Thyroid gland (tissue), 4 donors: ENCODE measurements at regions not wholly inside any gene's neighbourhood (a gene's known extent, or its start where the extent isn't known, plus 50 kb on each side); places are given as distances from the start of the nearest gene placed in this dataset.

Experiments
- DNase-seq, 2 donors: peaks; one replicate each; pipeline ENCODE4 v3.0.0-alpha.2; 2019
- H3K27ac ChIP-seq, 3 donors: fragments of 200-600 bp; sonication (generic); 1 replicate in 2 of 3; 2 replicates in 1 of 3; pipeline ENCODE4 v1.5.1; 2016 to 2019; ENCODE audit warnings: mild to moderate bottlenecking in 1 of 3, moderate library complexity in 1 of 3
- H3K27me3 ChIP-seq: fragments of 200-600 bp; sonication (generic); one replicate; pipeline ENCODE4 v1.5.1; 2019
- H3K36me3 ChIP-seq, 2 donors: fragments of 200-600 bp; sonication (generic); one replicate each; pipeline ENCODE4 v1.5.1; 2016 to 2019
- H3K4me1 ChIP-seq, 2 donors: fragments of 200-600 bp; sonication (generic); one replicate each; pipeline ENCODE4 v1.5.1; 2017 to 2019
- H3K4me3 ChIP-seq, 3 donors: fragments of 200-600 bp; sonication (generic); replicated peaks in 1 of 3; 1 replicate in 2 of 3; 2 replicates in 1 of 3; pipeline ENCODE4 v1.5.1; 2016; ENCODE audit warnings: mild to moderate bottlenecking in 1 of 3
- H3K9me3 ChIP-seq: fragments of 200-600 bp; sonication (generic); one replicate; pipeline ENCODE4 v1.5.1; 2017
- POLR2A ChIP-seq, 2 donors: fragments of 450-650 bp; IDR thresholded peaks; one replicate each; pipeline ENCODE4 v1.6.1; 2017; ENCODE audit warnings: antibody characterized with exemption in 2 of 2, mild to moderate bottlenecking in 2 of 2, moderate library complexity in 1 of 2
- WGBS, 2 donors: methylation state at CpG; one replicate each; pipeline ENCODE4 v1.1.5; 2017; 5-methylcytosine and 5-hydroxymethylcytosine counted together
- intact Hi-C: fragments of 100-400 bp; cut with DNase I; formaldehyde crosslinking; loops from one replicate; pipeline ENCODE4 v1.15.1; 2023
- TF ChIP-seq, protein P1 (sequence below), 6 experiments: fragments of 200-600 bp in 3 of 6; fragments of 450-650 bp in 3 of 6; sonication (generic) in 3 of 6; IDR thresholded peaks; one replicate each; pipeline ENCODE4 v1.5.1; 2016 to 2019; ENCODE audit warnings: antibody characterized with exemption in 6 of 6, mild to moderate bottlenecking in 2 of 6, inconsistent platforms in 1 of 6, moderate library complexity in 1 of 6

- Histone ChIP-seq H3K4me1 (no peaks in the 10 kb centered on the region), H3K27ac (no peak overlapping the region), H3K27me3 (no peaks in the 10 kb centered on the region), H3K9me3 (no peaks in the 10 kb centered on the region), H3K36me3 (no peaks in the 10 kb centered on the region), H3K4me3 (no peak overlapping the region)
- no peak for TF ChIP-seq POLR2A (IDR thresholded peaks at IDR 0.05)
- TF ChIP-seq, protein P1, sequence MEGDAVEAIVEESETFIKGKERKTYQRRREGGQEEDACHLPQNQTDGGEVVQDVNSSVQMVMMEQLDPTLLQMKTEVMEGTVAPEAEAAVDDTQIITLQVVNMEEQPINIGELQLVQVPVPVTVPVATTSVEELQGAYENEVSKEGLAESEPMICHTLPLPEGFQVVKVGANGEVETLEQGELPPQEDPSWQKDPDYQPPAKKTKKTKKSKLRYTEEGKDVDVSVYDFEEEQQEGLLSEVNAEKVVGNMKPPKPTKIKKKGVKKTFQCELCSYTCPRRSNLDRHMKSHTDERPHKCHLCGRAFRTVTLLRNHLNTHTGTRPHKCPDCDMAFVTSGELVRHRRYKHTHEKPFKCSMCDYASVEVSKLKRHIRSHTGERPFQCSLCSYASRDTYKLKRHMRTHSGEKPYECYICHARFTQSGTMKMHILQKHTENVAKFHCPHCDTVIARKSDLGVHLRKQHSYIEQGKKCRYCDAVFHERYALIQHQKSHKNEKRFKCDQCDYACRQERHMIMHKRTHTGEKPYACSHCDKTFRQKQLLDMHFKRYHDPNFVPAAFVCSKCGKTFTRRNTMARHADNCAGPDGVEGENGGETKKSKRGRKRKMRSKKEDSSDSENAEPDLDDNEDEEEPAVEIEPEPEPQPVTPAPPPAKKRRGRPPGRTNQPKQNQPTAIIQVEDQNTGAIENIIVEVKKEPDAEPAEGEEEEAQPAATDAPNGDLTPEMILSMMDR (IDR thresholded peaks at IDR 0.05): no peak
- WGBS, 2 donors: 87 to 91% methylated on average over 12 to 13 of the region's 13 CpGs
- intact Hi-C loops: no loop called here
- DNase-seq: no peak
These were observed 592.3 kb upstream of the ADGRL2 start for GRCh38 chr1:81208441-81208840.

GRCh38 chr1:81205956-81206355 is 594.8 kb upstream of the ADGRL2 start:
- H3K4me3 ChIP-seq: no peak overlapping the region
- no peaks in the 10 kb centered on the region for H3K36me3 ChIP-seq
- TF ChIP-seq, protein P1 (IDR thresholded peaks at IDR 0.05): no peak
- TF ChIP-seq POLR2A (IDR thresholded peaks at IDR 0.05): no peak
- no peaks in the 10 kb centered on the region for H3K9me3 ChIP-seq
- intact Hi-C loops: no loop called here
- no peaks in the 10 kb centered on the region for H3K27me3 ChIP-seq
- DNase-seq: no peak
- no peaks in the 10 kb centered on the region for H3K4me1 ChIP-seq
- 76 to 78% methylated on average over 6 of the region's 6 CpGs for WGBS, 2 donors
- H3K27ac ChIP-seq: no peak overlapping the region

GRCh38 chr1:81201779-81202178 is 599.0 kb upstream of the ADGRL2 start:
- intact Hi-C loops: no loop called here
- no peaks in the 10 kb centered on the region for H3K36me3 ChIP-seq
- DNase-seq: no peak
- WGBS, 2 donors: 94 to 100% methylated on average over 2 of the region's 2 CpGs
- H3K27ac ChIP-seq: no peak overlapping the region
- no peaks in the 10 kb centered on the region for H3K27me3 ChIP-seq
- H3K9me3 ChIP-seq: no peaks in the 10 kb centered on the region
- H3K4me3 ChIP-seq: no peak overlapping the region
- H3K4me1 ChIP-seq: no peaks in the 10 kb centered on the region
- TF ChIP-seq, protein P1 (IDR thresholded peaks at IDR 0.05): no peak

- Histone ChIP-seq H3K36me3 (no peaks in the 10 kb centered on the region), H3K27me3 (no peaks in the 10 kb centered on the region), H3K4me1 (no peaks in the 10 kb centered on the region), H3K27ac (no peak overlapping the region), H3K9me3 (no peaks in the 10 kb centered on the region), H3K4me3 (no peak overlapping the region)
- no peak for TF ChIP-seq POLR2A (IDR thresholded peaks at IDR 0.05)
- TF ChIP-seq, protein P1 (IDR thresholded peaks at IDR 0.05): no peak
- DNase-seq: no peak
- 95 to 97% methylated on average over 3 of the region's 3 CpGs for WGBS, 2 donors
- intact Hi-C loops: no loop called here
These were observed 603.1 kb upstream of the ADGRL2 start for GRCh38 chr1:81197591-81197990.

DNA sequence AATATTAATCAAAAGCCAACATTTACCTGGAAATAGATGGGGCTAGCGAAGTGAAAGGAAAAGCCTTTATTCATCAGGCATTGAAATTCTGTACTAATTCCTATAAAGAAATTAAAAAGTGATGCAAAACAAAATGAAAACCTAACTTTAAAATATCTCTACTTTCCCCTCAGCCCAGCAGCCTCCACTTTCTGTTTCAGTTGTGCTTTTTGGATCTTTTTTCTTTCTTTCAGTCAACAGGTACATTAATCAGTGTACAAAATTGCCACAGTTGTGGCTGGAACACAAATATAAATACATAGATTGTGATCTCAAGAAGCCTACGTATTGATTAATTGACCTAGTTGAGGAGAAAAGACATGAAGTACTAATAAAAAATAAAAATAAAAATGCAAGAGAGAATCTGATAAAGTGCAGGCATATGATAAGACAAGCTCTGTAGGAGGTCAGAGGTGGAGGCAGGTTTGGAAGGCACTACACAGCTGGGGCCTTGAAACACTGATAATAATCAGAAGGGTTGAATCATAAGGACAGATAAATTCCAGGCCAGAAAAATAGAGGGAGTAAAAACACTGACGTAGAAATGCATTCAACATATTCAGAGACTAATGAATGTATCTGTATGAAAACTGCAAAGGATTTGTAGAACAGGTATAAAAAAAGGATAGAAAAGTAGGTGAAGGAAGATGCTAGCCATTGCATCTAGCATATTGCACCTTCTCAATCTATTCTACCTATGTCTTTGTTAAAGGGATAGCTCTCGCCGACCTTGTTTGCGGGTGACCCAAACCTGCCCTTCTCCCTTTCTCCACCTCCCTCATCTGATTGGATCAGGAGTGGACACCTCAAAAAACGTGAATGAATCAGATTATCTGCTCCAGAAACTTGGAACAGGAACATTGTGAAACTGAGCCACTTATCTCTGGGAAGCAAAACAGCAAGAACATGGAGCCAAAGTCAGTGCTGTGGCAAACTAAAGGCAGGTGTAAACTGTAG is 607.8 kb upstream of the ADGRL2 start:
- Histone ChIP-seq H3K4me1 (no peaks in the 10 kb centered on the region), H3K27ac (no peak overlapping the region), H3K4me3 (no peak overlapping the region), H3K9me3 (no peaks in the 10 kb centered on the region), H3K27me3 (no peaks in the 10 kb centered on the region), H3K36me3 (no peaks in the 10 kb centered on the region)
- no peak for TF ChIP-seq POLR2A (IDR thresholded peaks at IDR 0.05)
- TF ChIP-seq, protein P1 (IDR thresholded peaks at IDR 0.05): no peak
- WGBS, 2 donors: 81 to 89% methylated on average over 7 of the region's 7 CpGs
- DNase-seq: no peak
- intact Hi-C loops: no loop called here
